Peyer's patch (tissue), 4 donors: ENCODE measurements at regions not wholly inside any gene's neighbourhood (a gene's known extent, or its start where the extent isn't known, plus 50 kb on each side); places are given as distances from the start of the nearest gene placed in this dataset.

Experiments
- POLR2A ChIP-seq, 2 donors: fragments of 450-650 bp; IDR thresholded peaks; one replicate each; pipeline ENCODE4 v1.5.1; 2017; ENCODE audit warnings: antibody characterized with exemption in 2 of 2, mild to moderate bottlenecking in 2 of 2, moderate library complexity in 2 of 2
- TF ChIP-seq, protein P1 (sequence below), 6 experiments: fragments of 450-650 bp in 4 of 6; fragments of 200-600 bp in 2 of 6; sonication (generic) in 1 of 6; IDR thresholded peaks; one replicate each; pipeline ENCODE4 v1.5.1; 2017 to 2019; ENCODE audit warnings: antibody characterized with exemption in 6 of 6, mild to moderate bottlenecking in 3 of 6, moderate library complexity in 1 of 6

DNA sequence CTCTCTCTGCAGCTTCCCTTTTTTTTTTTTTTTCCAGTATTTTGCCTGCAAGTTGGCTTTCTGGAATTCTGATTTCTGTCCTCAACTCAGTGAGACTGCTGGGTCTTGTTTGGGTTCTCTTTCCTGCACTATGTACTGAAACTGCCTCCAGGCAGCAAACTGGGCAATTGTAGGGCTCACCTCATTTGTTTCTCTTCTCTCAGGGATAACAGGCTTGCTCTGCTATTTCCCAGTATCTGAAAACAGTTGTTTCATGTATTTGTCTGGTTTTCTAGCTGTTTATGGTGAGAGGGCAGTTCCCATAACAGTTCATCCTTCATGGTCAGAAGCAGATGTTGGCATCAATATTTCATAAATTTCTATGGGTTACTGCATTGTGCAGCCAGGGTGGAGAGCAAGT lies 206.0 kb downstream of the CYRIA start:
- TF ChIP-seq, protein P1, sequence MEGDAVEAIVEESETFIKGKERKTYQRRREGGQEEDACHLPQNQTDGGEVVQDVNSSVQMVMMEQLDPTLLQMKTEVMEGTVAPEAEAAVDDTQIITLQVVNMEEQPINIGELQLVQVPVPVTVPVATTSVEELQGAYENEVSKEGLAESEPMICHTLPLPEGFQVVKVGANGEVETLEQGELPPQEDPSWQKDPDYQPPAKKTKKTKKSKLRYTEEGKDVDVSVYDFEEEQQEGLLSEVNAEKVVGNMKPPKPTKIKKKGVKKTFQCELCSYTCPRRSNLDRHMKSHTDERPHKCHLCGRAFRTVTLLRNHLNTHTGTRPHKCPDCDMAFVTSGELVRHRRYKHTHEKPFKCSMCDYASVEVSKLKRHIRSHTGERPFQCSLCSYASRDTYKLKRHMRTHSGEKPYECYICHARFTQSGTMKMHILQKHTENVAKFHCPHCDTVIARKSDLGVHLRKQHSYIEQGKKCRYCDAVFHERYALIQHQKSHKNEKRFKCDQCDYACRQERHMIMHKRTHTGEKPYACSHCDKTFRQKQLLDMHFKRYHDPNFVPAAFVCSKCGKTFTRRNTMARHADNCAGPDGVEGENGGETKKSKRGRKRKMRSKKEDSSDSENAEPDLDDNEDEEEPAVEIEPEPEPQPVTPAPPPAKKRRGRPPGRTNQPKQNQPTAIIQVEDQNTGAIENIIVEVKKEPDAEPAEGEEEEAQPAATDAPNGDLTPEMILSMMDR (IDR thresholded peaks at IDR 0.05), result no peak
- no peak for TF ChIP-seq POLR2A (IDR thresholded peaks at IDR 0.05)
